ENCODE measurements at regions not wholly inside any gene's neighbourhood (a gene's known extent, or its start where the extent isn't known, plus 50 kb on each side); places are given as distances from the start of the nearest gene placed in this dataset.

GRCh38 chr6:37566111-37566949 lies 66.6 kb upstream of the CCDC167 start:
- TF ChIP-seq CTCF (IDR thresholded peaks at IDR 0.05 in 4 of 5, conservative IDR thresholded peaks at IDR 0.05 in 1 of 5) (peak; percentile 27 to 79 (median 69)), POLR2A (IDR thresholded peaks at IDR 0.05) (no peak)

Data from gastrocnemius medialis (tissue), 4 donors.